ENCODE measurements at regions not wholly inside any gene's neighbourhood (a gene's known extent, or its start where the extent isn't known, plus 50 kb on each side); places are given as distances from the start of the nearest gene placed in this dataset.
"Not testable (repeated sequence)": the region's sequence is repeated elsewhere in the genome, so short reads cannot be mapped to it uniquely, and the experiment has no call there.

GRCh38 chr6:126892869-126893268 is 225.6 kb upstream of the RSPO3 start:
- TF ChIP-seq CTCF (IDR thresholded peaks at IDR 0.05; ENCODE audit: low read depth, low read length, poor library complexity, severe bottlenecking); EZH2phosphoT487 (IDR thresholded peaks at IDR 0.05; ENCODE audit: borderline replicate concordance, low read length): not testable (repeated sequence)
